WTC11 (cell line): ENCODE measurements at regions not wholly inside any gene's neighbourhood (a gene's known extent, or its start where the extent isn't known, plus 50 kb on each side); places are given as distances from the start of the nearest gene placed in this dataset.

Experiments
- ATAC-seq: fragments of 200-7000 bp; cut with Tn5 transposase; 2 replicates; pipeline ENCODE4 v1.10.0; 2021; ENCODE audit warnings: mild to moderate bottlenecking, moderate library complexity
- CTCF ChIA-PET: fragments of 300-600 bp; sonication (Branson Sonifier 250); formaldehyde crosslinking; loops from one replicate; lab custom pipeline; 2021; ENCODE audit warnings: antibody characterized with exemption; lab: Charles Lee
- POLR2A ChIA-PET: fragments of 350-600 bp; sonication (Branson Sonifier 250); formaldehyde crosslinking; loops from one replicate; lab custom pipeline; 2021; ENCODE audit warnings: antibody characterized with exemption; lab: Charles Lee
- DNase-seq: peaks from one replicate; pipeline ENCODE4 v3.0.0; 2021; ENCODE audit warnings: low spot score
- H3K27ac Mint-ChIP-seq: 2 replicates; pipeline ENCODE4 v1.8.0; 2021; ENCODE audit warnings: mixed read lengths
- H3K27me3 Mint-ChIP-seq: 2 replicates; pipeline ENCODE4 v1.8.0; 2021; ENCODE audit warnings: low read depth, mild to moderate bottlenecking, moderate library complexity, mixed read lengths
- H3K36me3 Mint-ChIP-seq: 2 replicates; pipeline ENCODE4 v1.8.0; 2021; ENCODE audit warnings: mixed read lengths
- H3K4me1 Mint-ChIP-seq: 2 replicates; pipeline ENCODE4 v1.8.0; 2022; ENCODE audit warnings: mixed read lengths
- H3K4me3 Mint-ChIP-seq: 2 replicates; pipeline ENCODE4 v1.8.0; 2021; ENCODE audit warnings: mild to moderate bottlenecking, moderate library complexity, mixed read lengths
- H3K9me3 Mint-ChIP-seq: 2 replicates; pipeline ENCODE4 v1.8.0; 2021; ENCODE audit warnings: mixed read lengths
- CREB1 ChIP-seq: sonication (generic); formaldehyde crosslinking; IDR thresholded peaks from 2 replicates; pipeline ENCODE4 v1.8.0; 2023; ENCODE audit warnings: mild to moderate bottlenecking, missing genetic modification reagents
- CREM ChIP-seq: sonication (generic); formaldehyde crosslinking; IDR thresholded peaks from 2 replicates; pipeline ENCODE4 v1.8.1; 2022; ENCODE audit warnings: mild to moderate bottlenecking, missing genetic modification reagents, moderate library complexity
- ETV6 ChIP-seq: sonication (generic); formaldehyde crosslinking; IDR thresholded peaks from 2 replicates; pipeline ENCODE4 v1.8.1; 2022; ENCODE audit warnings: mild to moderate bottlenecking, missing genetic modification reagents
- FOXP1 ChIP-seq: sonication (generic); formaldehyde crosslinking; IDR thresholded peaks from 2 replicates; pipeline ENCODE4 v1.8.0; 2022; ENCODE audit warnings: missing genetic modification reagents, mild to moderate bottlenecking, moderate library complexity, borderline replicate concordance
- GTF2I ChIP-seq: fragments of 250-450 bp; sonication (Bioruptor Pico); conservative IDR thresholded peaks from 2 replicates; pipeline ENCODE4 v1.4.0; 2021; ENCODE audit warnings: mild to moderate bottlenecking
- JUN ChIP-seq: sonication (generic); formaldehyde crosslinking; IDR thresholded peaks from 2 replicates; pipeline ENCODE4 v1.8.0; 2023; ENCODE audit warnings: mild to moderate bottlenecking, missing genetic modification reagents
- RORB ChIP-seq: fragments of 250-450 bp; sonication (Bioruptor Pico); IDR thresholded peaks from 2 replicates; pipeline ENCODE4 v1.9.0; 2021; ENCODE audit warnings: mild to moderate bottlenecking
- SMAD3 ChIP-seq: sonication (generic); formaldehyde crosslinking; IDR thresholded peaks from 2 replicates; pipeline ENCODE4 v1.8.0; 2022; ENCODE audit warnings: missing genetic modification reagents, mild to moderate bottlenecking, borderline replicate concordance
- TCF7 ChIP-seq: sonication (generic); formaldehyde crosslinking; IDR thresholded peaks from 2 replicates; pipeline ENCODE4 v1.8.0; 2022; ENCODE audit warnings: mild to moderate bottlenecking, low read depth, missing genetic modification reagents, moderate library complexity
- TEAD1 ChIP-seq: sonication (generic); formaldehyde crosslinking; IDR thresholded peaks from 2 replicates; pipeline ENCODE4 v1.8.0; 2022; ENCODE audit warnings: mild to moderate bottlenecking, missing genetic modification reagents
- ZNF317 ChIP-seq: sonication (generic); formaldehyde crosslinking; IDR thresholded peaks from 2 replicates; pipeline ENCODE4 v1.8.1; 2023; ENCODE audit warnings: low read depth, mild to moderate bottlenecking, moderate library complexity, missing genetic modification reagents, borderline replicate concordance
- ZNF416 ChIP-seq: fragments of 250-450 bp; sonication (Bioruptor Pico); IDR thresholded peaks from 2 replicates; pipeline ENCODE4 v1.9.0; 2021; ENCODE audit warnings: mild to moderate bottlenecking, inconsistent platforms
- TF ChIP-seq, protein P1 (sequence below): fragments of 250-450 bp; sonication (Bioruptor Pico); IDR thresholded peaks from 2 replicates; pipeline ENCODE4 v1.9.0; 2021; ENCODE audit warnings: mild to moderate bottlenecking
- TF ChIP-seq, protein P2 (sequence below): sonication (generic); formaldehyde crosslinking; IDR thresholded peaks from 2 replicates; pipeline ENCODE4 v1.8.1; 2023; ENCODE audit warnings: mild to moderate bottlenecking, missing genetic modification reagents, moderate library complexity
- TF ChIP-seq, protein P3 (sequence below): fragments of 250-450 bp; sonication (Bioruptor Pico); conservative IDR thresholded peaks from 2 replicates; pipeline ENCODE4 v1.9.0; 2021; ENCODE audit warnings: mild to moderate bottlenecking
- TF ChIP-seq, protein P4 (sequence below): sonication (generic); formaldehyde crosslinking; IDR thresholded peaks from 2 replicates; pipeline ENCODE4 v1.8.1; 2022; ENCODE audit warnings: low read depth, missing genetic modification reagents, borderline replicate concordance
- TF ChIP-seq, protein P5 (sequence below): sonication (generic); formaldehyde crosslinking; IDR thresholded peaks from 2 replicates; pipeline ENCODE4 v1.8.0; 2023; ENCODE audit warnings: missing genetic modification reagents
- TF ChIP-seq, protein P6 (sequence below): sonication (generic); formaldehyde crosslinking; IDR thresholded peaks from 2 replicates; pipeline ENCODE4 v1.8.1; 2022; ENCODE audit warnings: mild to moderate bottlenecking, moderate library complexity, missing genetic modification reagents
- TF ChIP-seq, protein P7 (sequence below): fragments of 250-450 bp; sonication (Bioruptor Pico); IDR thresholded peaks from 2 replicates; pipeline ENCODE4 v2.1.2; 2022; ENCODE audit warnings: mild to moderate bottlenecking, moderate library complexity

DNA sequence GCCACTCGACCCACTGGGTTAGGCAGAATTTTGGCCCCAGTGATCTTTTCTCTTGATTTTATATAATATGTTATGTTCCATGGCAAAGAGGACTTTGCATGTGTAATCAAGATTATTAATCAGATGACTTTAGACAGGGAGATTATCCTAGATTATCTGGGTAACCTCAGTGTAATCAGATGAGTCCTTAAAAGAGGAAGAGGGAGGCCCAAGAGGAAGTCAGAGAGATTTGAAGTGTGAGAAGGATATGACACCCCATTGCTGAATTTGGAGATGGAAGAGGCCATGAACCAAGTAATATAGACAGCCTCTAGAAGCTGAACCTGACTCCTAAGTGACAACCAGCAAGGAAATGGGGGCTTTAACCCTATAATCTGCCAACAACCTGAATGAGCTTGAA lies 117.1 kb upstream of the CSF3R start:
- ChIA-PET CTCF (interaction anchor here (1.5 to 1.6 kb wide), 2 partner anchors 9 kb away, joined by 4 to 5 read pairs; no protein-coding TSS in a partner anchor), POLR2A (no interaction called here)
- TF ChIP-seq, protein P1, sequence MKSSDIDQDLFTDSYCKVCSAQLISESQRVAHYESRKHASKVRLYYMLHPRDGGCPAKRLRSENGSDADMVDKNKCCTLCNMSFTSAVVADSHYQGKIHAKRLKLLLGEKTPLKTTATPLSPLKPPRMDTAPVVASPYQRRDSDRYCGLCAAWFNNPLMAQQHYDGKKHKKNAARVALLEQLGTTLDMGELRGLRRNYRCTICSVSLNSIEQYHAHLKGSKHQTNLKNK (CRISPR knock-in tag), result no peak
- no peak for TF ChIP-seq ZNF416 (CRISPR knock-in tag)
- TF ChIP-seq, protein P2, sequence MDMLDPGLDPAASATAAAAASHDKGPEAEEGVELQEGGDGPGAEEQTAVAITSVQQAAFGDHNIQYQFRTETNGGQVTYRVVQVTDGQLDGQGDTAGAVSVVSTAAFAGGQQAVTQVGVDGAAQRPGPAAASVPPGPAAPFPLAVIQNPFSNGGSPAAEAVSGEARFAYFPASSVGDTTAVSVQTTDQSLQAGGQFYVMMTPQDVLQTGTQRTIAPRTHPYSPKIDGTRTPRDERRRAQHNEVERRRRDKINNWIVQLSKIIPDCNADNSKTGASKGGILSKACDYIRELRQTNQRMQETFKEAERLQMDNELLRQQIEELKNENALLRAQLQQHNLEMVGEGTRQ (CRISPR knock-in tag), result no peak
- TF ChIP-seq, protein P3, sequence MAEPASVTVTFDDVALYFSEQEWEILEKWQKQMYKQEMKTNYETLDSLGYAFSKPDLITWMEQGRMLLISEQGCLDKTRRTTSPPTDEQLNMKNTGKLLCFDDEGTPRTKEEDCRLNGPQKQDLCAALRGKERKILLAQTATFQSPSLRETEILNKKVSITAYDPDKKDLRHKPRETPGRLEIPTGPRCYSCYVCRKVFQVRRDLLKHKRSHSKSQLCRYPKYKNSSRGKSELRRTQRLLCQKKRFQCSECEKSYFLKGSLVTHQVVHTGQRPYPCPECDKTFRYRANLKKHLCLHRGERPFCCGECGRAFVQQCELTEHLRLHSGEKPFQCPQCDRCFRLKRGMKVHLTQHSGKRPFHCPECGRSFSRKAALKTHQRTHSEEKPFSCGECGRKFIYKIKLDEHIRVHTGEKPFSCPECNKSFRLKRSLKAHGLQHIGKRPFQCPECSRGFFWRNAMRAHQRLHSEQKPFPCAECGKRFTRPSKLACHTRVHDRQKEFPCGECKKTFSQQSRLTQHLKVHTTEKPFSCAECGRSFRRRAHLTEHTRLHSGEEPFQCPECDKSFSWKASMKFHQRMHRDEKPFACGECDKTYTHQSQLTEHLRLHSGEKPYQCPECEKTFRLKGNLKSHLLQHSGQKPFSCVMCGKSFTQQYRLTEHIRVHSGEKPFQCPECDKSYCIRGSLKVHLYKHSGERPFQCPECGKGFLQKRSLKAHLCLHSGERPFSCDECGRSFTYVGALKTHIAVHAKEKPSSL (CRISPR knock-in tag), result no peak
- Mint-ChIP-seq H3K9me3 (no peaks in the 10 kb centered on the region), H3K4me3 (no peak overlapping the region), H3K27ac (no peak overlapping the region), H3K36me3 (no peaks in the 10 kb centered on the region), H3K4me1 (0 out of 2 replicates have a peak, but pooled peaks cover 3% of the 10 kb centered on the region), H3K27me3 (no peaks in the 10 kb centered on the region; the same call in 1 of the 2 replicates)
- DNase-seq (no peak), ATAC-seq (no peak)

DNA sequence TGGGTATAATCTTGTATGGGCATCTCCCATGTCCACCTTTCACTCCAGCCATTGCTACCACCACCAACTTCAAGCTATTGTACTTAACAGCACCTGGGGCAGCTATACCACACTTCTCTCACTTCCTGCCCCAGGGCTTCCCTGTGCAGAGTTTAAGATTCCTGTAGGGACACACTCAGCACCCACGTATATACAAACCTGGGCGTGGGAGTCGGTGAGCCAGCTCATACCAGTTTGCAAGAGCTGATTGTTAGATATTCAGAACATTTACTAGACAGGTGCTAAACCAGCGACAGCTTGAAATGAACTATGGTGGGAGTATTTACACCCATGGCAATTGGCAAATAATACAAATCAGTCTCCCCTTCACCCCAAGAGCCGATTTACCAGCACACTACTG lies 114.8 kb upstream of the CSF3R start:
- Mint-ChIP-seq H3K9me3 (no peaks in the 10 kb centered on the region), H3K4me3 (no peak overlapping the region), H3K27me3 (no peaks in the 10 kb centered on the region; the same call in 1 of the 2 replicates), H3K36me3 (no peaks in the 10 kb centered on the region), H3K27ac (no peak overlapping the region), H3K4me1 (0 out of 2 replicates have a peak, but pooled peaks cover 3% of the 10 kb centered on the region)
- TF ChIP-seq GTF2I (CRISPR knock-in tag) (no peak), CREM (no peak), ETV6 (CRISPR knock-in tag) (no peak)
- TF ChIP-seq, protein P4, sequence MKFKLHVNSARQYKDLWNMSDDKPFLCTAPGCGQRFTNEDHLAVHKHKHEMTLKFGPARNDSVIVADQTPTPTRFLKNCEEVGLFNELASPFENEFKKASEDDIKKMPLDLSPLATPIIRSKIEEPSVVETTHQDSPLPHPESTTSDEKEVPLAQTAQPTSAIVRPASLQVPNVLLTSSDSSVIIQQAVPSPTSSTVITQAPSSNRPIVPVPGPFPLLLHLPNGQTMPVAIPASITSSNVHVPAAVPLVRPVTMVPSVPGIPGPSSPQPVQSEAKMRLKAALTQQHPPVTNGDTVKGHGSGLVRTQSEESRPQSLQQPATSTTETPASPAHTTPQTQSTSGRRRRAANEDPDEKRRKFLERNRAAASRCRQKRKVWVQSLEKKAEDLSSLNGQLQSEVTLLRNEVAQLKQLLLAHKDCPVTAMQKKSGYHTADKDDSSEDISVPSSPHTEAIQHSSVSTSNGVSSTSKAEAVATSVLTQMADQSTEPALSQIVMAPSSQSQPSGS, result no peak
- ChIA-PET CTCF (interaction anchor here (1.3 to 4.5 kb wide), 4 partner anchors 11 to 441 kb away, joined by 3 to 22 read pairs (median 6); no protein-coding TSS in a partner anchor), POLR2A (interaction anchor here (0.6 kb wide), 1 partner anchor 111 kb away, joined by 4 read pairs; no protein-coding TSS in a partner anchor)
- no peak for DNase-seq
- no peak for ATAC-seq

DNA sequence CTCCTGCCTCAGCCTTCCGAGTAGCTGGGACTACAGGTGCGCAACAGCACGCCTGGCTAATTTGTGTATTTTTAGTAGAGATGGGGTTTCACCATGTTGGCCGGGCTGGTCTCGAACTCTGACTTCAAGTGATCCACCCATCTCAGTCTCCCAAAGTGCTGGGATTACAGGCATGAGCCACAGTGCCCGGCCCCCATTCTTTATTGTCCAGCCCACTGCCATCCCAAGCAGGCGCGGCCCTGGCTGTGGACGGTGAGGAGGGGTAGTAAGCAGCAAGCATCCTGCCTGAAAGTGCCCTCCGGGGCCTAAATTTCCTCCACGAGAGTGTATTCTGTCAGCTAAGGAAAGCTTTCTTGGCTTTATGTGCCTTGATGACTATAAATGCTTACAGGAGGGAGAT lies 113.2 kb upstream of the CSF3R start:
- H3K9me3 Mint-ChIP-seq, result no peaks in the 10 kb centered on the region
- H3K4me1 Mint-ChIP-seq, result peaks cover 8% of the 10 kb centered on the region
- ATAC-seq (no peak), DNase-seq (no peak)
- TF ChIP-seq JUN (CRISPR knock-in tag) (no peak), SMAD3 (CRISPR knock-in tag) (no peak), RORB (CRISPR knock-in tag) (no peak), ZNF317 (CRISPR knock-in tag) (no peak), FOXP1 (CRISPR knock-in tag) (no peak), TCF7 (CRISPR knock-in tag) (no peak), CREB1 (CRISPR knock-in tag) (no peak), GTF2I (CRISPR knock-in tag) (no peak), TEAD1 (CRISPR knock-in tag) (no peak)
- TF ChIP-seq, protein P5, sequence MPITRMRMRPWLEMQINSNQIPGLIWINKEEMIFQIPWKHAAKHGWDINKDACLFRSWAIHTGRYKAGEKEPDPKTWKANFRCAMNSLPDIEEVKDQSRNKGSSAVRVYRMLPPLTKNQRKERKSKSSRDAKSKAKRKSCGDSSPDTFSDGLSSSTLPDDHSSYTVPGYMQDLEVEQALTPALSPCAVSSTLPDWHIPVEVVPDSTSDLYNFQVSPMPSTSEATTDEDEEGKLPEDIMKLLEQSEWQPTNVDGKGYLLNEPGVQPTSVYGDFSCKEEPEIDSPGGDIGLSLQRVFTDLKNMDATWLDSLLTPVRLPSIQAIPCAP (CRISPR knock-in tag), result no peak
- TF ChIP-seq, protein P6, sequence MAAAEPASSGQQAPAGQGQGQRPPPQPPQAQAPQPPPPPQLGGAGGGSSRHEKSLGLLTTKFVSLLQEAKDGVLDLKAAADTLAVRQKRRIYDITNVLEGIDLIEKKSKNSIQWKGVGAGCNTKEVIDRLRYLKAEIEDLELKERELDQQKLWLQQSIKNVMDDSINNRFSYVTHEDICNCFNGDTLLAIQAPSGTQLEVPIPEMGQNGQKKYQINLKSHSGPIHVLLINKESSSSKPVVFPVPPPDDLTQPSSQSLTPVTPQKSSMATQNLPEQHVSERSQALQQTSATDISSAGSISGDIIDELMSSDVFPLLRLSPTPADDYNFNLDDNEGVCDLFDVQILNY, result no peak
- TF ChIP-seq, protein P2 (CRISPR knock-in tag), result no peak
- TF ChIP-seq, protein P7, sequence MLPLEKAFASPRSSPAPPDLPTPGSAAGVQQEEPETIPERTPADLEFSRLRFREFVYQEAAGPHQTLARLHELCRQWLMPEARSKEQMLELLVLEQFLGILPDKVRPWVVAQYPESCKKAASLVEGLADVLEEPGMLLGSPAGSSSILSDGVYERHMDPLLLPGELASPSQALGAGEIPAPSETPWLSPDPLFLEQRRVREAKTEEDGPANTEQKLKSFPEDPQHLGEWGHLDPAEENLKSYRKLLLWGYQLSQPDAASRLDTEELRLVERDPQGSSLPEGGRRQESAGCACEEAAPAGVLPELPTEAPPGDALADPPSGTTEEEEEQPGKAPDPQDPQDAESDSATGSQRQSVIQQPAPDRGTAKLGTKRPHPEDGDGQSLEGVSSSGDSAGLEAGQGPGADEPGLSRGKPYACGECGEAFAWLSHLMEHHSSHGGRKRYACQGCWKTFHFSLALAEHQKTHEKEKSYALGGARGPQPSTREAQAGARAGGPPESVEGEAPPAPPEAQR, result no peak
- no peak overlapping the region for H3K4me3 Mint-ChIP-seq
- no peaks in the 10 kb centered on the region; the same call in 1 of the 2 replicates for H3K27me3 Mint-ChIP-seq
- POLR2A ChIA-PET, result interaction anchor here (1.1 kb wide), 1 partner anchor 713 kb away, joined by 3 read pairs; no protein-coding TSS in a partner anchor
- H3K36me3 Mint-ChIP-seq, result no peaks in the 10 kb centered on the region
- no peak overlapping the region for H3K27ac Mint-ChIP-seq
- CTCF ChIA-PET, result interaction anchor here (0.6 to 4.5 kb wide), 6 partner anchors 9 to 80 kb away, joined by 3 to 22 read pairs (median 6); no protein-coding TSS in a partner anchor
